ENCODE measurements at regions not wholly inside any gene's neighbourhood (a gene's known extent, or its start where the extent isn't known, plus 50 kb on each side); places are given as distances from the start of the nearest gene placed in this dataset.

DNA sequence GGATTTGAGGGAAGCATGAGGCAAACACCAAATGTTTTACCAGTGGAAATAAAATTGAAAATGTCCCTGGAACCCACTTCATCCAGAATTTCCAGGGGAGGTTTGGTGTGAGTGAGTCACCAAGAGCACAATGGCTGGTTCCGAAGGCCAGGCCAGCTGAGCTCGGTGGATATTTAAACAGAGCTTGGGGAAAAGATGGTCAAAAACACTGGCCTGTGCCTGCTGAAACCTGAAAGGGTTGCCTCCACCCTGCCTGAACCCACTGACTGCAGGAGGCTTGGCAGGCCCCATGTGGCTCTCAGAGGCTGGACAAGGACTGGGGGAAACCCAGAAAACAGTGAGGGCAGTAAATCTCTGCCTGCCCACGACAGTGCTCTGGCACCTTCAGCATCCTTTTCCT lies 93.9 kb downstream of the TTC32 start:
- H3K4me1 ChIP-seq (ENCODE audit: control insufficient read depth, low read length), result no peaks in the 10 kb centered on the region
- no peaks in the 10 kb centered on the region for H3F3A ChIP-seq (ENCODE audit: control insufficient read depth, insufficient read depth)
- no peaks in the 10 kb centered on the region for H3K27me3 ChIP-seq (ENCODE audit: control insufficient read depth, low read length)
- H4K20me1 ChIP-seq (ENCODE audit: control insufficient read depth, insufficient read depth, low read depth, low read length), result no peaks in the 10 kb centered on the region
- no peaks in the 10 kb centered on the region for H3K79me2 ChIP-seq (ENCODE audit: control insufficient read depth, low read length)
- no peaks in the 10 kb centered on the region for H3K9me3 ChIP-seq (ENCODE audit: control insufficient read depth, insufficient read depth, low read length)
- TF ChIP-seq EZH2phosphoT487 (IDR thresholded peaks at IDR 0.05; ENCODE audit: borderline replicate concordance, low read length) (no peak), CTCF (IDR thresholded peaks at IDR 0.05; ENCODE audit: low read depth, low read length, poor library complexity, severe bottlenecking) (no peak)
- H3K4me2 ChIP-seq (ENCODE audit: low read length), result no peak overlapping the region
- no peaks in the 10 kb centered on the region for H3K9me2 ChIP-seq (replicated peaks; ENCODE audit: control insufficient read depth, low read length)
- H3K27ac ChIP-seq (ENCODE audit: low read depth, low read length), result no peak overlapping the region
- no peaks in the 10 kb centered on the region for H3K36me3 ChIP-seq (ENCODE audit: control insufficient read depth, low read length)
- H3K4me3 ChIP-seq (ENCODE audit: low read length), result no peak overlapping the region

- no peaks in the 10 kb centered on the region for H3K36me3 ChIP-seq (ENCODE audit: control insufficient read depth, low read length)
- no peaks in the 10 kb centered on the region for H3F3A ChIP-seq (ENCODE audit: control insufficient read depth, insufficient read depth)
- H3K27me3 ChIP-seq (ENCODE audit: control insufficient read depth, low read length), result no peaks in the 10 kb centered on the region
- no peaks in the 10 kb centered on the region for H3K79me2 ChIP-seq (ENCODE audit: control insufficient read depth, low read length)
- no peaks in the 10 kb centered on the region for H4K20me1 ChIP-seq (ENCODE audit: control insufficient read depth, insufficient read depth, low read depth, low read length)
- H3K4me1 ChIP-seq (ENCODE audit: control insufficient read depth, low read length), result no peaks in the 10 kb centered on the region
- H3K9me3 ChIP-seq (ENCODE audit: control insufficient read depth, insufficient read depth, low read length), result no peaks in the 10 kb centered on the region
- TF ChIP-seq EZH2phosphoT487 (IDR thresholded peaks at IDR 0.05; ENCODE audit: borderline replicate concordance, low read length) (no peak), CTCF (IDR thresholded peaks at IDR 0.05; ENCODE audit: low read depth, low read length, poor library complexity, severe bottlenecking) (no peak)
- H3K4me2 ChIP-seq (ENCODE audit: low read length), result no peak overlapping the region
- H3K27ac ChIP-seq (ENCODE audit: low read depth, low read length), result no peak overlapping the region
- no peaks in the 10 kb centered on the region for H3K9me2 ChIP-seq (replicated peaks; ENCODE audit: control insufficient read depth, low read length)
- H3K4me3 ChIP-seq (ENCODE audit: low read length), result no peak overlapping the region
Observed at GRCh38 chr2:19807346-19807745, 94.4 kb downstream of the TTC32 start.

GRCh38 chr2:19806591-19806990 lies 95.2 kb downstream of the TTC32 start:
- Histone ChIP-seq H3K4me2 (ENCODE audit: low read length) (no peak overlapping the region), H3K9me2 (replicated peaks; ENCODE audit: control insufficient read depth, low read length) (no peaks in the 10 kb centered on the region), H3K4me3 (ENCODE audit: low read length) (no peak overlapping the region), H3F3A (ENCODE audit: control insufficient read depth, insufficient read depth) (no peaks in the 10 kb centered on the region), H3K79me2 (ENCODE audit: control insufficient read depth, low read length) (no peaks in the 10 kb centered on the region), H3K27ac (ENCODE audit: low read depth, low read length) (no peak overlapping the region), H4K20me1 (ENCODE audit: control insufficient read depth, insufficient read depth, low read depth, low read length) (no peaks in the 10 kb centered on the region), H3K9me3 (ENCODE audit: control insufficient read depth, insufficient read depth, low read length) (no peaks in the 10 kb centered on the region), H3K27me3 (ENCODE audit: control insufficient read depth, low read length) (no peaks in the 10 kb centered on the region), H3K4me1 (ENCODE audit: control insufficient read depth, low read length) (no peaks in the 10 kb centered on the region), H3K36me3 (ENCODE audit: control insufficient read depth, low read length) (no peaks in the 10 kb centered on the region)
- no peak for TF ChIP-seq EZH2phosphoT487 (IDR thresholded peaks at IDR 0.05; ENCODE audit: borderline replicate concordance, low read length)
- no peak for TF ChIP-seq CTCF (IDR thresholded peaks at IDR 0.05; ENCODE audit: low read depth, low read length, poor library complexity, severe bottlenecking)

GRCh38 chr2:19806131-19806530 lies 95.7 kb downstream of the TTC32 start:
- Histone ChIP-seq H3K9me2 (replicated peaks; ENCODE audit: control insufficient read depth, low read length) (no peaks in the 10 kb centered on the region), H3K4me3 (ENCODE audit: low read length) (no peak overlapping the region), H4K20me1 (ENCODE audit: control insufficient read depth, insufficient read depth, low read depth, low read length) (no peaks in the 10 kb centered on the region), H3K9me3 (ENCODE audit: control insufficient read depth, insufficient read depth, low read length) (no peaks in the 10 kb centered on the region), H3K27ac (ENCODE audit: low read depth, low read length) (no peak overlapping the region), H3K79me2 (ENCODE audit: control insufficient read depth, low read length) (no peaks in the 10 kb centered on the region), H3F3A (ENCODE audit: control insufficient read depth, insufficient read depth) (no peaks in the 10 kb centered on the region), H3K36me3 (ENCODE audit: control insufficient read depth, low read length) (no peaks in the 10 kb centered on the region), H3K27me3 (ENCODE audit: control insufficient read depth, low read length) (no peaks in the 10 kb centered on the region), H3K4me2 (ENCODE audit: low read length) (no peak overlapping the region), H3K4me1 (ENCODE audit: control insufficient read depth, low read length) (no peaks in the 10 kb centered on the region)
- TF ChIP-seq EZH2phosphoT487 (IDR thresholded peaks at IDR 0.05; ENCODE audit: borderline replicate concordance, low read length) (no peak), CTCF (IDR thresholded peaks at IDR 0.05; ENCODE audit: low read depth, low read length, poor library complexity, severe bottlenecking) (no peak)

All from DOHH2 (cell line).